Glutamatergic neuron (in vitro differentiated cells): ENCODE measurements at regions not wholly inside any gene's neighbourhood (a gene's known extent, or its start where the extent isn't known, plus 50 kb on each side); places are given as distances from the start of the nearest gene placed in this dataset.

Experiments
- DNase-seq: peaks from one replicate; pipeline ENCODE4 v3.0.0; 2022
- H3K27ac Mint-ChIP-seq: one replicate; pipeline ENCODE4 v1.8.0; 2020; ENCODE audit warnings: mild to moderate bottlenecking, mixed read lengths, inconsistent platforms; ENCODE audit not compliant: unreplicated experiment
- H3K27me3 Mint-ChIP-seq: one replicate; pipeline ENCODE4 v1.8.0; 2020; ENCODE audit warnings: mild to moderate bottlenecking, moderate library complexity, mixed read lengths, inconsistent platforms; ENCODE audit not compliant: unreplicated experiment
- H3K36me3 Mint-ChIP-seq: one replicate; pipeline ENCODE4 v1.8.0; 2020; ENCODE audit warnings: mild to moderate bottlenecking, mixed read lengths, inconsistent platforms; ENCODE audit not compliant: unreplicated experiment
- H3K4me1 Mint-ChIP-seq: one replicate; pipeline ENCODE4 v1.8.0; 2020; ENCODE audit warnings: mild to moderate bottlenecking, low read depth, mixed read lengths, inconsistent platforms; ENCODE audit not compliant: unreplicated experiment
- H3K4me3 Mint-ChIP-seq: one replicate; pipeline ENCODE4 v1.8.0; 2020; ENCODE audit warnings: mild to moderate bottlenecking, mixed read lengths, inconsistent platforms; ENCODE audit not compliant: unreplicated experiment
- H3K9me3 Mint-ChIP-seq: one replicate; pipeline ENCODE4 v1.8.0; 2020; ENCODE audit warnings: mild to moderate bottlenecking, moderate library complexity, mixed read lengths, inconsistent platforms; ENCODE audit not compliant: unreplicated experiment
- CTCF ChIP-seq: fragments of 200-600 bp; sonication (generic); IDR thresholded peaks from one replicate; pipeline ENCODE4 v1.5.0; 2021; ENCODE audit not compliant: partially characterized antibody, unreplicated experiment

- Mint-ChIP-seq H3K36me3 (no peaks in the 10 kb centered on the region), H3K9me3 (peaks cover 1% of the 10 kb centered on the region)
- no peak for DNase-seq
Measured at GRCh38 chr15:39040861-39041260, 476.2 kb upstream of the RASGRP1 start.

GRCh38 chr15:39041979-39042495, 477.4 kb upstream of the RASGRP1 start:
- Mint-ChIP-seq H3K27ac (no peak overlapping the region), H3K4me1 (no peaks in the 10 kb centered on the region), H3K36me3 (no peaks in the 10 kb centered on the region), H3K27me3 (no peaks in the 10 kb centered on the region), H3K4me3 (no peak overlapping the region), H3K9me3 (peaks cover 1% of the 10 kb centered on the region)
- no peak for DNase-seq
- TF ChIP-seq CTCF = no peak

More at GRCh38 chr15:39040861-39041260, 476.2 kb upstream of the RASGRP1 start:
- no peak overlapping the region for H3K4me3 Mint-ChIP-seq
- H3K27me3 Mint-ChIP-seq = no peaks in the 10 kb centered on the region
- H3K4me1 Mint-ChIP-seq = no peaks in the 10 kb centered on the region
- no peak overlapping the region for H3K27ac Mint-ChIP-seq
- no peak for TF ChIP-seq CTCF

GRCh38 chr15:39051626-39052322, 487.2 kb upstream of the RASGRP1 start:
- Mint-ChIP-seq H3K4me3 (no peak overlapping the region), H3K36me3 (peaks cover 14% of the 10 kb centered on the region), H3K9me3 (peaks cover 2% of the 10 kb centered on the region), H3K27ac (peak overlapping the region; percentile 71), H3K27me3 (peaks cover 2% of the 10 kb centered on the region), H3K4me1 (peaks cover 34% of the 10 kb centered on the region)
- TF ChIP-seq CTCF = no peak
- no peak for DNase-seq

GRCh38 chr15:39052323-39052705, 487.7 kb upstream of the RASGRP1 start:
- peak overlapping the region; percentile 79 for H3K27ac Mint-ChIP-seq
- H3K36me3 Mint-ChIP-seq = peaks cover 14% of the 10 kb centered on the region
- H3K9me3 Mint-ChIP-seq = peaks cover 2% of the 10 kb centered on the region
- no peak overlapping the region for H3K4me3 Mint-ChIP-seq
- peaks cover 2% of the 10 kb centered on the region for H3K27me3 Mint-ChIP-seq
- TF ChIP-seq CTCF = no peak
- peaks cover 34% of the 10 kb centered on the region for H3K4me1 Mint-ChIP-seq
- peak; percentile 20 for DNase-seq

GRCh38 chr15:39053480-39053879, 488.9 kb upstream of the RASGRP1 start:
- peaks cover 34% of the 10 kb centered on the region for H3K4me1 Mint-ChIP-seq
- no peak for TF ChIP-seq CTCF
- H3K4me3 Mint-ChIP-seq = no peak overlapping the region
- H3K27me3 Mint-ChIP-seq = peaks cover 2% of the 10 kb centered on the region
- no peak for DNase-seq
- peaks cover 14% of the 10 kb centered on the region for H3K36me3 Mint-ChIP-seq
- peaks cover 2% of the 10 kb centered on the region for H3K9me3 Mint-ChIP-seq
- no peak overlapping the region for H3K27ac Mint-ChIP-seq
